HEK293 (cell line): ENCODE measurements at regions not wholly inside any gene's neighbourhood (a gene's known extent, or its start where the extent isn't known, plus 50 kb on each side); places are given as distances from the start of the nearest gene placed in this dataset.

Experiments
- CTCF ChIA-PET: fragments of 350-600 bp; formaldehyde crosslinking; extraction: SDS; loops from one replicate; lab custom pipeline; 2021; ENCODE audit warnings: antibody characterized with exemption; lab: Yijun Ruan, JAX
- POLR2A ChIA-PET: fragments of 300-600 bp; formaldehyde crosslinking; extraction: SDS; loops from one replicate; lab custom pipeline; 2020; ENCODE audit warnings: antibody characterized with exemption, inconsistent platforms; lab: Yijun Ruan, JAX
- H3K27ac ChIP-seq: fragments of 200-500 bp; sonication (Bioruptor generic); 2 replicates; pipeline ENCODE4 v1.5.1; 2014; ENCODE audit warnings: low read depth, low read length, control low read depth, inconsistent platforms; ENCODE audit errors: extremely low read depth
- H3K36me3 ChIP-seq, 2 experiments: fragments of 200-500 bp in 1 of 2; sonication (Bioruptor generic) in 1 of 2; 1 replicate in 1 of 2; 2 replicates in 1 of 2; pipeline ENCODE4 v1.5.1; 2014 to 2017; ENCODE audit warnings: inconsistent platforms in 2 of 2, low read length in 2 of 2; ENCODE audit not compliant: control insufficient read depth in 2 of 2, insufficient read depth in 1 of 2
- H3K4me1 ChIP-seq: fragments of 200-500 bp; sonication (Bioruptor generic); 2 replicates; pipeline ENCODE4 v1.5.1; 2014; ENCODE audit warnings: mild to moderate bottlenecking, low read length, inconsistent platforms; ENCODE audit not compliant: control insufficient read depth, insufficient read depth
- H3K4me3 ChIP-seq: 2 replicates; pipeline ENCODE4 v1.5.1; 2011; ENCODE audit warnings: low read depth, mild to moderate bottlenecking, control low read depth, low read length, moderate library complexity
- H3K9me3 ChIP-seq: fragments of 200-500 bp; sonication (Bioruptor generic); 2 replicates; pipeline ENCODE4 v1.5.1; 2014; ENCODE audit warnings: low read depth, low read length, inconsistent platforms; ENCODE audit not compliant: control insufficient read depth, insufficient read depth
- GLI2 ChIP-seq: fragments of 450-650 bp; formaldehyde crosslinking; IDR thresholded peaks from 2 replicates; pipeline ENCODE4; 2017; ENCODE audit warnings: missing biosample characterization, missing genetic modification characterization, low read depth, borderline replicate concordance
- REPIN1 ChIP-seq: fragments of 450-650 bp; formaldehyde crosslinking; IDR thresholded peaks from 2 replicates; pipeline ENCODE4 v1.5.1; 2017; ENCODE audit warnings: missing biosample characterization, missing genetic modification characterization, low read depth
- TCF7L2 ChIP-seq: IDR thresholded peaks from 2 replicates; pipeline ENCODE4 v1.6.1; 2011; ENCODE audit warnings: low read depth, mild to moderate bottlenecking, inconsistent platforms, low read length, moderate library complexity, borderline replicate concordance
- ZBTB48 ChIP-seq: fragments of 450-650 bp; formaldehyde crosslinking; IDR thresholded peaks from 2 replicates; pipeline ENCODE4 v1.5.1; 2016; ENCODE audit warnings: missing biosample characterization, missing genetic modification characterization
- ZNF112 ChIP-seq: fragments of 450-650 bp; formaldehyde crosslinking; IDR thresholded peaks from 2 replicates; pipeline ENCODE4 v1.5.0; 2017; ENCODE audit warnings: missing biosample characterization, missing genetic modification characterization
- ZNF146 ChIP-seq: fragments of 450-650 bp; formaldehyde crosslinking; IDR thresholded peaks from 2 replicates; pipeline ENCODE4 v1.5.1; 2016; ENCODE audit warnings: missing biosample characterization, missing genetic modification characterization
- ZNF266 ChIP-seq: fragments of 450-650 bp; formaldehyde crosslinking; IDR thresholded peaks from 2 replicates; pipeline ENCODE4 v1.5.1; 2016; ENCODE audit warnings: missing biosample characterization, missing genetic modification characterization, low read depth
- ZNF341 ChIP-seq: fragments of 450-650 bp; formaldehyde crosslinking; IDR thresholded peaks from 2 replicates; pipeline ENCODE4; 2016; ENCODE audit warnings: low read depth, missing biosample characterization, missing genetic modification characterization
- ZNF514 ChIP-seq: fragments of 450-650 bp; formaldehyde crosslinking; IDR thresholded peaks from 2 replicates; pipeline ENCODE4 v1.5.1; 2016; ENCODE audit warnings: missing biosample characterization, missing genetic modification characterization
- ZNF549 ChIP-seq: fragments of 450-650 bp; IDR thresholded peaks from 2 replicates; pipeline ENCODE4 v1.5.1; 2018; ENCODE audit warnings: missing biosample characterization, missing genetic modification characterization, mild to moderate bottlenecking, inconsistent platforms, moderate library complexity
- ZNF571 ChIP-seq: fragments of 450-650 bp; formaldehyde crosslinking; IDR thresholded peaks from 2 replicates; pipeline ENCODE4 v1.5.0; 2017; ENCODE audit warnings: missing biosample characterization, missing genetic modification characterization
- ZNF623 ChIP-seq: fragments of 450-650 bp; formaldehyde crosslinking; IDR thresholded peaks from 2 replicates; pipeline ENCODE4 v1.5.1; 2016; ENCODE audit warnings: missing biosample characterization, missing genetic modification characterization
- ZNF664 ChIP-seq: fragments of 450-650 bp; formaldehyde crosslinking; IDR thresholded peaks from 2 replicates; pipeline ENCODE4 v1.5.1; 2016; ENCODE audit warnings: missing biosample characterization, missing genetic modification characterization
- ZNF843 ChIP-seq: fragments of 450-650 bp; formaldehyde crosslinking; IDR thresholded peaks from 2 replicates; pipeline ENCODE4 v1.5.1; 2016; ENCODE audit warnings: missing biosample characterization, missing genetic modification characterization
- TF ChIP-seq, protein P1 (sequence below): fragments of 450-650 bp; formaldehyde crosslinking; IDR thresholded peaks from 2 replicates; pipeline ENCODE4 v1.5.1; 2016; ENCODE audit warnings: missing biosample characterization, missing genetic modification characterization
- TF ChIP-seq, protein P2 (sequence below): fragments of 450-650 bp; formaldehyde crosslinking; IDR thresholded peaks from 2 replicates; pipeline ENCODE4 v1.5.0; 2017; ENCODE audit warnings: missing biosample characterization, missing genetic modification characterization, borderline replicate concordance
- TF ChIP-seq, protein P3 (sequence below): fragments of 450-650 bp; formaldehyde crosslinking; IDR thresholded peaks from 2 replicates; pipeline ENCODE4 v1.5.1; 2016; ENCODE audit warnings: missing biosample characterization, missing genetic modification characterization
- TF ChIP-seq, protein P4 (sequence below): fragments of 450-650 bp; formaldehyde crosslinking; IDR thresholded peaks from 2 replicates; pipeline ENCODE4 v1.5.1; 2016; ENCODE audit warnings: missing biosample characterization, missing genetic modification characterization
- TF ChIP-seq, protein P5 (sequence below): fragments of 450-650 bp; formaldehyde crosslinking; IDR thresholded peaks from 2 replicates; pipeline ENCODE4 v1.5.1; 2016; ENCODE audit warnings: missing biosample characterization, missing genetic modification characterization

DNA sequence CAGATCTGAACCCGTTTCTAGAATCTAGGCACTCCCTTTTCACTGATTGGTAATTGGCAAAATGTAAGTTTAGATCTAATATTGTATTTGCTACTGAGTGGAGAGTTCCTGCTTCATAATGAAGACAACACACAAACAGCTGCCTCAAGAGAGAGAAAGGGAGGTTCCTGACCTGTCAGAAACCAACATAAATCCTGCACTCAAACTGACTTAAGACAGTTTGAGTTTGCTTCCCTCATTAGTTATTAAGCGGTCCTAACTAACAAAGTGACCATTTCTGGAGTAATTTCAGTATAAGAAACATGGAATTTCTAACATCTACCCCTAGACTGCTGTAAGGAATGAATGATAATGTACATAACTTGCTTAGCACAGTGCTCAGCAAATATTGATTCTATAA is 191.2 kb downstream of the METTL4 start (continued):
- TF ChIP-seq, protein P1, sequence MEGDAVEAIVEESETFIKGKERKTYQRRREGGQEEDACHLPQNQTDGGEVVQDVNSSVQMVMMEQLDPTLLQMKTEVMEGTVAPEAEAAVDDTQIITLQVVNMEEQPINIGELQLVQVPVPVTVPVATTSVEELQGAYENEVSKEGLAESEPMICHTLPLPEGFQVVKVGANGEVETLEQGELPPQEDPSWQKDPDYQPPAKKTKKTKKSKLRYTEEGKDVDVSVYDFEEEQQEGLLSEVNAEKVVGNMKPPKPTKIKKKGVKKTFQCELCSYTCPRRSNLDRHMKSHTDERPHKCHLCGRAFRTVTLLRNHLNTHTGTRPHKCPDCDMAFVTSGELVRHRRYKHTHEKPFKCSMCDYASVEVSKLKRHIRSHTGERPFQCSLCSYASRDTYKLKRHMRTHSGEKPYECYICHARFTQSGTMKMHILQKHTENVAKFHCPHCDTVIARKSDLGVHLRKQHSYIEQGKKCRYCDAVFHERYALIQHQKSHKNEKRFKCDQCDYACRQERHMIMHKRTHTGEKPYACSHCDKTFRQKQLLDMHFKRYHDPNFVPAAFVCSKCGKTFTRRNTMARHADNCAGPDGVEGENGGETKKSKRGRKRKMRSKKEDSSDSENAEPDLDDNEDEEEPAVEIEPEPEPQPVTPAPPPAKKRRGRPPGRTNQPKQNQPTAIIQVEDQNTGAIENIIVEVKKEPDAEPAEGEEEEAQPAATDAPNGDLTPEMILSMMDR (tag by site-specific recombination), result no peak
- TF ChIP-seq ZNF843 (tag by site-specific recombination), result no peak

DNA sequence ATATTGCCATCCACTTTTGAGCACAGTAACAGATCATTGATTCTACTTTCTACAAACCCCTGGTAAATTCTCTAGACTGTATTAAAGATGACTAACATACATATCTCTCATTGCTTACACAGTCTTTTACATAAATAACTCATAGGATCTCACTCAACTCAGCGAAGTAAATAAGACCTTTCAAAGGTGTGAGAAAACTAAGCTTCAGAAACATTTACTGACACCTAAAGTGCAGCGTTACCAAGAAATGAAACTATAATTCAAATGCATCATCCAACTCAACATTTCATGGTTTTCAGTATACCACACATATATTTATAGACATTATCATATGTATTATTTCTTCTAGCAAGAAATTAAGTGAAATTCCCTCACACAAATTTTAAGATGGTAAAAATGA is 189.8 kb downstream of the METTL4 start:
- CTCF ChIA-PET, result interaction anchor here (0.6 kb wide), 1 partner anchor 27 kb away, joined by 3 read pairs; no protein-coding TSS in a partner anchor
- H3K4me3 ChIP-seq, result no peak overlapping the region
- H3K27ac ChIP-seq, result no peak overlapping the region
- no peaks in the 10 kb centered on the region for H3K9me3 ChIP-seq
- TF ChIP-seq ZNF266, result no peak
- no peak for TF ChIP-seq ZNF514 (tag by site-specific recombination)
- TF ChIP-seq ZNF146, result no peak
- no peak for TF ChIP-seq ZNF623 (tag by site-specific recombination)
- TF ChIP-seq ZNF341 (tag by site-specific recombination), result no peak
- TF ChIP-seq ZNF664, result no peak
- no peak for TF ChIP-seq ZNF571
- TF ChIP-seq, protein P2, sequence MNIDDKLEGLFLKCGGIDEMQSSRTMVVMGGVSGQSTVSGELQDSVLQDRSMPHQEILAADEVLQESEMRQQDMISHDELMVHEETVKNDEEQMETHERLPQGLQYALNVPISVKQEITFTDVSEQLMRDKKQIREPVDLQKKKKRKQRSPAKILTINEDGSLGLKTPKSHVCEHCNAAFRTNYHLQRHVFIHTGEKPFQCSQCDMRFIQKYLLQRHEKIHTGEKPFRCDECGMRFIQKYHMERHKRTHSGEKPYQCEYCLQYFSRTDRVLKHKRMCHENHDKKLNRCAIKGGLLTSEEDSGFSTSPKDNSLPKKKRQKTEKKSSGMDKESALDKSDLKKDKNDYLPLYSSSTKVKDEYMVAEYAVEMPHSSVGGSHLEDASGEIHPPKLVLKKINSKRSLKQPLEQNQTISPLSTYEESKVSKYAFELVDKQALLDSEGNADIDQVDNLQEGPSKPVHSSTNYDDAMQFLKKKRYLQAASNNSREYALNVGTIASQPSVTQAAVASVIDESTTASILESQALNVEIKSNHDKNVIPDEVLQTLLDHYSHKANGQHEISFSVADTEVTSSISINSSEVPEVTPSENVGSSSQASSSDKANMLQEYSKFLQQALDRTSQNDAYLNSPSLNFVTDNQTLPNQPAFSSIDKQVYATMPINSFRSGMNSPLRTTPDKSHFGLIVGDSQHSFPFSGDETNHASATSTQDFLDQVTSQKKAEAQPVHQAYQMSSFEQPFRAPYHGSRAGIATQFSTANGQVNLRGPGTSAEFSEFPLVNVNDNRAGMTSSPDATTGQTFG (tag by site-specific recombination), result no peak
- TF ChIP-seq GLI2 (tag by site-specific recombination), result no peak
- TF ChIP-seq, protein P3, sequence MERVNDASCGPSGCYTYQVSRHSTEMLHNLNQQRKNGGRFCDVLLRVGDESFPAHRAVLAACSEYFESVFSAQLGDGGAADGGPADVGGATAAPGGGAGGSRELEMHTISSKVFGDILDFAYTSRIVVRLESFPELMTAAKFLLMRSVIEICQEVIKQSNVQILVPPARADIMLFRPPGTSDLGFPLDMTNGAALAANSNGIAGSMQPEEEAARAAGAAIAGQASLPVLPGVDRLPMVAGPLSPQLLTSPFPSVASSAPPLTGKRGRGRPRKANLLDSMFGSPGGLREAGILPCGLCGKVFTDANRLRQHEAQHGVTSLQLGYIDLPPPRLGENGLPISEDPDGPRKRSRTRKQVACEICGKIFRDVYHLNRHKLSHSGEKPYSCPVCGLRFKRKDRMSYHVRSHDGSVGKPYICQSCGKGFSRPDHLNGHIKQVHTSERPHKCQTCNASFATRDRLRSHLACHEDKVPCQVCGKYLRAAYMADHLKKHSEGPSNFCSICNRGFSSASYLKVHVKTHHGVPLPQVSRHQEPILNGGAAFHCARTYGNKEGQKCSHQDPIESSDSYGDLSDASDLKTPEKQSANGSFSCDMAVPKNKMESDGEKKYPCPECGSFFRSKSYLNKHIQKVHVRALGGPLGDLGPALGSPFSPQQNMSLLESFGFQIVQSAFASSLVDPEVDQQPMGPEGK (tag by site-specific recombination), result no peak
- TF ChIP-seq ZBTB48, result no peak
- TF ChIP-seq, protein P4, sequence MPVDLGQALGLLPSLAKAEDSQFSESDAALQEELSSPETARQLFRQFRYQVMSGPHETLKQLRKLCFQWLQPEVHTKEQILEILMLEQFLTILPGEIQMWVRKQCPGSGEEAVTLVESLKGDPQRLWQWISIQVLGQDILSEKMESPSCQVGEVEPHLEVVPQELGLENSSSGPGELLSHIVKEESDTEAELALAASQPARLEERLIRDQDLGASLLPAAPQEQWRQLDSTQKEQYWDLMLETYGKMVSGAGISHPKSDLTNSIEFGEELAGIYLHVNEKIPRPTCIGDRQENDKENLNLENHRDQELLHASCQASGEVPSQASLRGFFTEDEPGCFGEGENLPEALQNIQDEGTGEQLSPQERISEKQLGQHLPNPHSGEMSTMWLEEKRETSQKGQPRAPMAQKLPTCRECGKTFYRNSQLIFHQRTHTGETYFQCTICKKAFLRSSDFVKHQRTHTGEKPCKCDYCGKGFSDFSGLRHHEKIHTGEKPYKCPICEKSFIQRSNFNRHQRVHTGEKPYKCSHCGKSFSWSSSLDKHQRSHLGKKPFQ (tag by site-specific recombination), result no peak
- TF ChIP-seq REPIN1 (tag by site-specific recombination), result no peak
- no peak for TF ChIP-seq ZNF549 (tag by site-specific recombination)
- TF ChIP-seq, protein P5, sequence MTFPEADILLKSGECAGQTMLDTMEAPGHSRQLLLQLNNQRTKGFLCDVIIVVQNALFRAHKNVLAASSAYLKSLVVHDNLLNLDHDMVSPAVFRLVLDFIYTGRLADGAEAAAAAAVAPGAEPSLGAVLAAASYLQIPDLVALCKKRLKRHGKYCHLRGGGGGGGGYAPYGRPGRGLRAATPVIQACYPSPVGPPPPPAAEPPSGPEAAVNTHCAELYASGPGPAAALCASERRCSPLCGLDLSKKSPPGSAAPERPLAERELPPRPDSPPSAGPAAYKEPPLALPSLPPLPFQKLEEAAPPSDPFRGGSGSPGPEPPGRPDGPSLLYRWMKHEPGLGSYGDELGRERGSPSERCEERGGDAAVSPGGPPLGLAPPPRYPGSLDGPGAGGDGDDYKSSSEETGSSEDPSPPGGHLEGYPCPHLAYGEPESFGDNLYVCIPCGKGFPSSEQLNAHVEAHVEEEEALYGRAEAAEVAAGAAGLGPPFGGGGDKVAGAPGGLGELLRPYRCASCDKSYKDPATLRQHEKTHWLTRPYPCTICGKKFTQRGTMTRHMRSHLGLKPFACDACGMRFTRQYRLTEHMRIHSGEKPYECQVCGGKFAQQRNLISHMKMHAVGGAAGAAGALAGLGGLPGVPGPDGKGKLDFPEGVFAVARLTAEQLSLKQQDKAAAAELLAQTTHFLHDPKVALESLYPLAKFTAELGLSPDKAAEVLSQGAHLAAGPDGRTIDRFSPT (tag by site-specific recombination), result no peak
- no peak for TF ChIP-seq ZNF112 (tag by site-specific recombination)
- no peak for TF ChIP-seq TCF7L2
- no peaks in the 10 kb centered on the region for H3K4me1 ChIP-seq
- POLR2A ChIA-PET, result no interaction called here
- no peaks in the 10 kb centered on the region for H3K36me3 ChIP-seq
